BLaER1 (cell line): ENCODE measurements at regions not wholly inside any gene's neighbourhood (a gene's known extent, or its start where the extent isn't known, plus 50 kb on each side); places are given as distances from the start of the nearest gene placed in this dataset.

ENCODE experiments used
- H3K27ac ChIP-seq: shearing (Covaris generic); formaldehyde crosslinking; 2 replicates; pipeline ENCODE4 v1.8.1; 2022
- H3K27me3 ChIP-seq: shearing (Covaris generic); formaldehyde crosslinking; 2 replicates; pipeline ENCODE4 v1.8.1; 2022
- H3K36me3 ChIP-seq: shearing (Covaris generic); formaldehyde crosslinking; 2 replicates; pipeline ENCODE4 v1.8.1; 2022
- H3K4me1 ChIP-seq: shearing (Covaris generic); formaldehyde crosslinking; 2 replicates; pipeline ENCODE4 v1.8.1; 2022
- H3K4me2 ChIP-seq: shearing (Covaris generic); formaldehyde crosslinking; 2 replicates; pipeline ENCODE4 v1.8.1; 2022
- H3K4me3 ChIP-seq: shearing (Covaris generic); formaldehyde crosslinking; 2 replicates; pipeline ENCODE4 v1.8.1; 2022
- H3K9ac ChIP-seq: shearing (Covaris generic); formaldehyde crosslinking; 2 replicates; pipeline ENCODE4 v1.8.1; 2022
- H3K9me3 ChIP-seq: shearing (Covaris generic); formaldehyde crosslinking; 2 replicates; pipeline ENCODE4 v1.8.1; 2022
- H4K20me1 ChIP-seq: shearing (Covaris generic); formaldehyde crosslinking; 2 replicates; pipeline ENCODE4 v1.8.1; 2022
- Cebpa-rat ChIP-seq: shearing (Covaris generic); IDR thresholded peaks from 2 replicates; pipeline ENCODE4 v1.8.1; 2022

- no peak overlapping the region for H3K4me2 ChIP-seq
- no peak overlapping the region for H3K4me3 ChIP-seq
- peaks cover 17% of the 10 kb centered on the region for H3K4me1 ChIP-seq
- no peak for TF ChIP-seq Cebpa-rat
- H4K20me1 ChIP-seq, result no peaks in the 10 kb centered on the region
- no peaks in the 10 kb centered on the region for H3K36me3 ChIP-seq
- H3K9me3 ChIP-seq, result no peaks in the 10 kb centered on the region
- no peak overlapping the region for H3K27ac ChIP-seq
- no peak overlapping the region for H3K9ac ChIP-seq
- H3K27me3 ChIP-seq, result no peaks in the 10 kb centered on the region
Measured at GRCh38 chr10:111425459-111425858, 348.6 kb downstream of the ADRA2A start.

- Histone ChIP-seq H3K4me2 (peak overlapping the region; percentile 6; the same call in 1 of the 2 replicates), H3K9me3 (no peaks in the 10 kb centered on the region), H3K27me3 (no peaks in the 10 kb centered on the region), H3K36me3 (no peaks in the 10 kb centered on the region), H3K4me3 (no peak overlapping the region), H3K4me1 (peaks cover 11% of the 10 kb centered on the region), H4K20me1 (no peaks in the 10 kb centered on the region), H3K27ac (no peak overlapping the region), H3K9ac (no peak overlapping the region)
- peak; percentile 10; the same call in 1 of the 2 replicates for TF ChIP-seq Cebpa-rat
Measured at GRCh38 chr10:111429288-111430028, 352.6 kb downstream of the ADRA2A start.

DNA sequence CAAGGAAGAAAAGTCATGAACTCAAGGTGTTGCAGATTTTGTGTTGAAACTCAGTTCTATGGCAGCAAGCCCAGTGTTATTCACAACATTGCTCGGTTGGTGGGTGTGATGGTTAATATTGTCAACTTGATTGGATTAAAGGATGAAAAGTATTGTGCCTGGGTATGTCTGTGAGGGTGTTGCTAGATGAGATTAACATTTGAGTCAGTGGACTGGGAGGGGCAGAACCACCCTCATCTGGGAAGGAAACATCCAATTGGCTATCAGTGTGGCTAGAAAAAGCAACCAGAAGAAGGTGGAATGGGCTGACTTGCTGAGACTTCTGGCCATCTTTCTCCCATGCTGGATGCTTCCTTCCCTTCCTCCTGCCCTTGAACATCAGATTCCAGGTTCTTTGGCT is 353.2 kb downstream of the ADRA2A start:
- Histone ChIP-seq H3K27ac (no peak overlapping the region), H3K9ac (no peak overlapping the region), H3K36me3 (no peaks in the 10 kb centered on the region), H3K27me3 (no peaks in the 10 kb centered on the region), H3K4me2 (peak overlapping the region; percentile 6), H3K4me3 (no peak overlapping the region), H3K9me3 (no peaks in the 10 kb centered on the region), H3K4me1 (peaks cover 11% of the 10 kb centered on the region), H4K20me1 (no peaks in the 10 kb centered on the region)
- TF ChIP-seq Cebpa-rat, result no peak

GRCh38 chr10:111432588-111432987 is 355.8 kb downstream of the ADRA2A start:
- H3K36me3 ChIP-seq, result no peaks in the 10 kb centered on the region
- H3K4me2 ChIP-seq, result no peak overlapping the region
- H4K20me1 ChIP-seq, result no peaks in the 10 kb centered on the region
- H3K4me1 ChIP-seq, result peaks cover 11% of the 10 kb centered on the region
- no peaks in the 10 kb centered on the region for H3K27me3 ChIP-seq
- H3K9ac ChIP-seq, result no peak overlapping the region
- H3K27ac ChIP-seq, result no peak overlapping the region
- no peak for TF ChIP-seq Cebpa-rat
- H3K4me3 ChIP-seq, result no peak overlapping the region
- H3K9me3 ChIP-seq, result no peaks in the 10 kb centered on the region

- H3K9ac ChIP-seq, result no peak overlapping the region
- no peak for TF ChIP-seq Cebpa-rat
- H4K20me1 ChIP-seq, result no peaks in the 10 kb centered on the region
- no peaks in the 10 kb centered on the region for H3K36me3 ChIP-seq
- H3K27me3 ChIP-seq, result no peaks in the 10 kb centered on the region
- H3K9me3 ChIP-seq, result no peaks in the 10 kb centered on the region
- H3K27ac ChIP-seq, result no peak overlapping the region
- H3K4me2 ChIP-seq, result no peak overlapping the region
- no peak overlapping the region for H3K4me3 ChIP-seq
- no peaks in the 10 kb centered on the region for H3K4me1 ChIP-seq
Measured at GRCh38 chr10:111435871-111436270, 359.0 kb downstream of the ADRA2A start.

- Histone ChIP-seq H3K4me2 (no peak overlapping the region), H3K4me3 (no peak overlapping the region)
Measured at GRCh38 chr10:111439034-111439842, 362.4 kb downstream of the ADRA2A start.

DNA sequence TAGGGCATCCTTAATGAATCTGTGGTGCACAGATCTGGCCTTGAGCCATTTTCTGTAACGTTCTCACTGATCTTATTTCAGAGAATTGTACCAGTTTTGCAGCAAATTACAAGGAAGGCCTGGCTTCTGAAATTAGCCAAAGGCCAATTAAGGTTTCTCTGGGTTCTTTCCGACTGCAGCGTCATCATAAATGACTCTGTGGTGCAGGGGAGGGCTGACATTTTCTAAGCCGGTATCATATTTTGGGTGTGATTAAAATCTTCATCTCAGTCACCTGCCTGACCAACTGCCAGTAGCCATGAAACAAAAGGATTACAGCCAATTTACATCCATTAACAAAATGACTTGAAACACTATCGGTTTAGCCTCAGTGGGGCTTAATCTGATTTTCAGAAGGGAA is 363.7 kb downstream of the ADRA2A start:
- H3K4me3 ChIP-seq, result no peak overlapping the region
- no peaks in the 10 kb centered on the region for H3K9me3 ChIP-seq
- H4K20me1 ChIP-seq, result no peaks in the 10 kb centered on the region
- H3K4me2 ChIP-seq, result no peak overlapping the region
- no peaks in the 10 kb centered on the region for H3K36me3 ChIP-seq
- H3K9ac ChIP-seq, result no peak overlapping the region
- H3K4me1 ChIP-seq, result no peaks in the 10 kb centered on the region
- no peak for TF ChIP-seq Cebpa-rat
- no peaks in the 10 kb centered on the region for H3K27me3 ChIP-seq
- H3K27ac ChIP-seq, result no peak overlapping the region

More at GRCh38 chr10:111439034-111439842, 362.4 kb downstream of the ADRA2A start:
- no peaks in the 10 kb centered on the region for H3K36me3 ChIP-seq
- no peak overlapping the region for H3K9ac ChIP-seq
- no peaks in the 10 kb centered on the region for H3K27me3 ChIP-seq
- H3K4me1 ChIP-seq, result no peaks in the 10 kb centered on the region
- TF ChIP-seq Cebpa-rat, result no peak
- no peaks in the 10 kb centered on the region for H3K9me3 ChIP-seq
- H4K20me1 ChIP-seq, result no peaks in the 10 kb centered on the region
- no peak overlapping the region for H3K27ac ChIP-seq

GRCh38 chr10:111445667-111446066 is 368.8 kb downstream of the ADRA2A start:
- Histone ChIP-seq H3K27me3 (no peaks in the 10 kb centered on the region), H3K4me2 (no peak overlapping the region)

DNA sequence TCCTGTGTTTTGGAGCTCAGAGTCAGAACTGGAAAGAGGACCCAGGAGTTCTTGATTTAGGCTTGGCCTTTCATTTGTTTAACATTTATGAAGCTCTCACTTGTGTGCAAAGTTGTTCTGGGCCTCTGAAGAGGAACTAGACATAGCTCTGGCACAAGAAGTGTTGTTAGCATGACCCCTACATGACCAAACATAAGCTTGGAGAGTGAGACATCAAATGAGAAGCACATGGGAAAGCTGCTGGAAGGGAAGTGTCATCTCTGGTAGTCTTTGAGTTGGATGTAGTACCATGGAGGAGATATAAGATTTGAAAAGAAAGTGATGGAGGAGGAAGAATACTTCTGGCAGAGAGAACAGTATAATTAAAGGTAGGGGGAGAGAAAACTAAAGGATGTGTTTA is 370.1 kb downstream of the ADRA2A start:
- H3K4me1 ChIP-seq, result no peaks in the 10 kb centered on the region
- no peaks in the 10 kb centered on the region for H3K9me3 ChIP-seq
- no peak overlapping the region for H3K27ac ChIP-seq
- no peaks in the 10 kb centered on the region for H3K27me3 ChIP-seq
- no peak overlapping the region for H3K4me3 ChIP-seq
- TF ChIP-seq Cebpa-rat, result no peak
- no peak overlapping the region for H3K9ac ChIP-seq
- no peaks in the 10 kb centered on the region for H4K20me1 ChIP-seq
- no peaks in the 10 kb centered on the region for H3K36me3 ChIP-seq
- no peak overlapping the region for H3K4me2 ChIP-seq

More at GRCh38 chr10:111445667-111446066, 368.8 kb downstream of the ADRA2A start:
- Histone ChIP-seq H4K20me1 (no peaks in the 10 kb centered on the region), H3K9me3 (no peaks in the 10 kb centered on the region), H3K9ac (no peak overlapping the region), H3K27ac (no peak overlapping the region), H3K4me1 (no peaks in the 10 kb centered on the region), H3K4me3 (no peak overlapping the region), H3K36me3 (no peaks in the 10 kb centered on the region)
- TF ChIP-seq Cebpa-rat, result no peak

GRCh38 chr10:111452153-111452552 is 375.3 kb downstream of the ADRA2A start:
- H4K20me1 ChIP-seq, result no peaks in the 10 kb centered on the region
- no peak overlapping the region for H3K4me2 ChIP-seq
- H3K4me1 ChIP-seq, result no peaks in the 10 kb centered on the region
- H3K36me3 ChIP-seq, result no peaks in the 10 kb centered on the region
- no peak for TF ChIP-seq Cebpa-rat
- no peak overlapping the region for H3K9ac ChIP-seq
- H3K27ac ChIP-seq, result no peak overlapping the region
- no peaks in the 10 kb centered on the region for H3K27me3 ChIP-seq
- no peak overlapping the region for H3K4me3 ChIP-seq
- H3K9me3 ChIP-seq, result peaks cover 10% of the 10 kb centered on the region; the same call in 1 of the 2 replicates
